ENCODE measurements at regions not wholly inside any gene's neighbourhood (a gene's known extent, or its start where the extent isn't known, plus 50 kb on each side); places are given as distances from the start of the nearest gene placed in this dataset.

GRCh38 chr4:153113061-153113837 is 91.0 kb upstream of the TRIM2 start:
- TF ChIP-seq CTCF (IDR thresholded peaks at IDR 0.05): no peak
- TF ChIP-seq EP300 (IDR thresholded peaks at IDR 0.05): no peak

Data from suprapubic skin (tissue), 3 donors.